ENCODE measurements at regions not wholly inside any gene's neighbourhood (a gene's known extent, or its start where the extent isn't known, plus 50 kb on each side); places are given as distances from the start of the nearest gene placed in this dataset.

DNA sequence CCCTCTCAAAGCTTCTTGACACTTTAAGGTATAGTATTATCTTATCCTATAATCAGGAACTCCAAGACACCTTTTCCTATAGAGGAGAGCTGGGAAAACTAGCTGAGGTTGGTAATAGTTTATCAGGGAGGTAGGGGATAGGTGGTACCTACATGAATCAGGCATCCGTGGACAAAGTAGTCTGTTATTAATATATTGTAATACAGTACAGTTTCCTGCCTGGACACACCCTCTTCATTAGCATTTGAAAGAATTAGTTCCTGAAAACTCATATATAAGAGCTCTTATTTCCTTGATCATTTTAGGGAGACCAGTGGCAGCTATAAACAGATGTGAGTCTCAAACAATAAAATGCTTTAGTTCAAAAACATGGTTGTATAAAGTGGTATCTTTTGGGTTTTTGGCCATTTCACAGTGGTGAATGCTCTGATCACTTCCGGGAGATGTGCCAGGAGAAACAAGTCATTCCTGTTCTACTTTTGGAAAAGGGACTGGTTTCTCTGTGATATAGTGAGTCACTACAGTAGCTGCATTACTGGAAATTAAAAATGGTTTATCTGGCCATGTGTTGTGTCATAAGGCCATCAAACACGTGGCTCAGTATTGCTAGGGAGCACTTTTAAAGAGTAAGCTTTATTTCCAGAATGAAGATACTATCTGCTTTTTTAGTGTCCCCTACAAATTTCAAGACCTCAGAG, 98.1 kb downstream of the KLRB1 start:
- TF ChIP-seq, protein P1, sequence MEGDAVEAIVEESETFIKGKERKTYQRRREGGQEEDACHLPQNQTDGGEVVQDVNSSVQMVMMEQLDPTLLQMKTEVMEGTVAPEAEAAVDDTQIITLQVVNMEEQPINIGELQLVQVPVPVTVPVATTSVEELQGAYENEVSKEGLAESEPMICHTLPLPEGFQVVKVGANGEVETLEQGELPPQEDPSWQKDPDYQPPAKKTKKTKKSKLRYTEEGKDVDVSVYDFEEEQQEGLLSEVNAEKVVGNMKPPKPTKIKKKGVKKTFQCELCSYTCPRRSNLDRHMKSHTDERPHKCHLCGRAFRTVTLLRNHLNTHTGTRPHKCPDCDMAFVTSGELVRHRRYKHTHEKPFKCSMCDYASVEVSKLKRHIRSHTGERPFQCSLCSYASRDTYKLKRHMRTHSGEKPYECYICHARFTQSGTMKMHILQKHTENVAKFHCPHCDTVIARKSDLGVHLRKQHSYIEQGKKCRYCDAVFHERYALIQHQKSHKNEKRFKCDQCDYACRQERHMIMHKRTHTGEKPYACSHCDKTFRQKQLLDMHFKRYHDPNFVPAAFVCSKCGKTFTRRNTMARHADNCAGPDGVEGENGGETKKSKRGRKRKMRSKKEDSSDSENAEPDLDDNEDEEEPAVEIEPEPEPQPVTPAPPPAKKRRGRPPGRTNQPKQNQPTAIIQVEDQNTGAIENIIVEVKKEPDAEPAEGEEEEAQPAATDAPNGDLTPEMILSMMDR (conservative IDR thresholded peaks at IDR 0.05), result no peak
- TF ChIP-seq EZH2 (IDR thresholded peaks at IDR 0.05; ENCODE audit: low read depth), result no peak
